DND-41 (cell line): ENCODE measurements at regions not wholly inside any gene's neighbourhood (a gene's known extent, or its start where the extent isn't known, plus 50 kb on each side); places are given as distances from the start of the nearest gene placed in this dataset.

Source experiments
- ATAC-seq: fragments of 200-7000 bp; cut with Tn5 transposase; 3 replicates; pipeline ENCODE4 v1.9.1; 2021; ENCODE audit warnings: low read depth; ENCODE audit not compliant: insufficient read depth
- DNase-seq: peaks from one replicate; pipeline ENCODE4 v3.0.0-alpha.2; 2020
- H2AFZ ChIP-seq: 2 replicates; pipeline ENCODE4 v1.6.0; 2012; ENCODE audit warnings: low read depth, low read length
- H3K27ac ChIP-seq: 2 replicates; pipeline ENCODE4 v1.5.1; 2012; ENCODE audit warnings: low read length, inconsistent platforms
- H3K27me3 ChIP-seq: fragments of 200-600 bp; sonication (generic); 2 replicates; pipeline ENCODE4 v1.6.0; 2012; ENCODE audit warnings: low read length, mild to moderate bottlenecking, inconsistent platforms; ENCODE audit not compliant: insufficient read depth, poor library complexity
- H3K36me3 ChIP-seq: 2 replicates; pipeline ENCODE4 v1.5.1; 2012; ENCODE audit warnings: low read length, inconsistent platforms; ENCODE audit not compliant: insufficient read depth
- H3K4me1 ChIP-seq: 2 replicates; pipeline ENCODE4 v1.5.1; 2012; ENCODE audit warnings: mild to moderate bottlenecking, low read length; ENCODE audit not compliant: insufficient read depth
- H3K4me2 ChIP-seq: 2 replicates; pipeline ENCODE4 v1.6.0; 2012; ENCODE audit warnings: mild to moderate bottlenecking, moderate library complexity, low read length, inconsistent platforms; ENCODE audit not compliant: insufficient read depth
- H3K4me3 ChIP-seq, 2 experiments: fragments of 200-600 bp in 1 of 2; shearing (Covaris generic) in 1 of 2; 2 replicates each; pipeline ENCODE4 v1.5.1; 2012 to 2016; ENCODE audit warnings: inconsistent platforms in 2 of 2, low read length in 2 of 2, mild to moderate bottlenecking in 2 of 2, low read depth in 1 of 2, moderate library complexity in 1 of 2
- H3K79me2 ChIP-seq: 2 replicates; pipeline ENCODE4 v1.6.0; 2012; ENCODE audit warnings: low read length, inconsistent platforms; ENCODE audit not compliant: insufficient read depth
- H3K9ac ChIP-seq: 2 replicates; pipeline ENCODE4 v1.6.0; 2012; ENCODE audit warnings: low read depth, mild to moderate bottlenecking, inconsistent platforms, low read length, moderate library complexity
- H3K9me3 ChIP-seq: 2 replicates; pipeline ENCODE4 v1.5.1; 2012; ENCODE audit warnings: low read length, moderate library complexity, mild to moderate bottlenecking, inconsistent platforms; ENCODE audit not compliant: insufficient read depth, severe bottlenecking
- H4K20me1 ChIP-seq: 2 replicates; pipeline ENCODE4 v1.6.0; 2012; ENCODE audit warnings: low read length; ENCODE audit not compliant: insufficient read depth
- CTCF ChIP-seq: IDR thresholded peaks from 2 replicates; pipeline ENCODE4 v1.5.1; 2012; ENCODE audit warnings: borderline replicate concordance, low read length, moderate library complexity, mild to moderate bottlenecking; ENCODE audit not compliant: poor library complexity, severe bottlenecking; ENCODE audit errors: extremely low read depth
- EZH2 ChIP-seq: IDR thresholded peaks from 3 replicates; pipeline ENCODE4 v1.6.1; 2012; ENCODE audit warnings: borderline replicate concordance, low read depth, mild to moderate bottlenecking, moderate library complexity, low read length, inconsistent platforms; ENCODE audit not compliant: severe bottlenecking

DNA sequence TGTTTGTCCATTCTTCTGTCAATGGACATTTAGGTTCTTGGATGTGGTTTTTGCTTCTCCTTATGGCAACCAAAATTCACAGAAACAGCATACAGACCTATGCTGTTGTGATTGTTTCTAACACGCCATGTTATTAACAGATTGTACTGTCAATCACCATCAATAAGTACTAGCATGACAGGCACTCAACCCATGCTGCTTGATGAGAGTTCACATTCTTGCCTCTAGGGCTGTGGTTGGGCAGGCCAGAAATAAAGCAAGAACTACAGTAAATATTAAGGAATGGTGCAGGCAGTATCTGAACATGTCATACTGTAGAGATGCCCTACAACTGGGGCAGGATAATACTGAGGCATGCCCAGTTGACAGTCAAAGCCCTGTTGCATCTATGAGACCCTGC, 171.2 kb upstream of the ZFHX3 start:
- no peak for DNase-seq
- Histone ChIP-seq H3K27ac (no peak overlapping the region), H3K4me1 (no peaks in the 10 kb centered on the region), H4K20me1 (no peaks in the 10 kb centered on the region), H3K27me3 (peaks cover under 1% of the 10 kb centered on the region), H2AFZ (no peak overlapping the region), H3K9ac (no peak overlapping the region), H3K79me2 (no peaks in the 10 kb centered on the region), H3K4me3 (no peak overlapping the region), H3K36me3 (no peaks in the 10 kb centered on the region), H3K4me2 (no peak overlapping the region), H3K9me3 (no peaks in the 10 kb centered on the region)
- TF ChIP-seq CTCF (no peak), EZH2 (no peak)
- ATAC-seq, result no peak

DNA sequence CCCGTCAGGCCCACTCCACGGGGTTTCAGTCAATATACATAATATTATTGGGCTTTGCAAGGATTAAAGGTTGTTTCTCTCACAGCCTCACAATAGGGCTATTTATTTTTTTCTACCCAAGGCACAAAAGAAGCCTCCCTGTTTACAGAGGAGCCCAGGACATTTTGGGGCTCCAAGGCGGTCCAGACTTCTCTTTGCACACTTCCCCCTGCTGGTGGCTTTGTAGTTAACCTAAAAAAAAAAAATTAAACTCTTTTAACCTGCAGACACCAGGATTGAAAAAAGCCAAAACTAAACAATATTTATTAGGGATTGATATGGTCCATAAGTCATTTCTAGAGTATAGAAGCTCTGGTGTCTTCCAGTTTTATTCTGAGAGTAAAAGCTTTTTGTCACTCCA, 169.7 kb upstream of the ZFHX3 start:
- no peak overlapping the region for H3K4me3 ChIP-seq
- H3K79me2 ChIP-seq, result no peaks in the 10 kb centered on the region
- no peaks in the 10 kb centered on the region for H3K9me3 ChIP-seq
- ATAC-seq, result no peak
- H3K4me1 ChIP-seq, result no peaks in the 10 kb centered on the region
- no peaks in the 10 kb centered on the region for H3K36me3 ChIP-seq
- H3K27ac ChIP-seq, result no peak overlapping the region
- no peak overlapping the region for H2AFZ ChIP-seq
- H3K4me2 ChIP-seq, result no peak overlapping the region
- DNase-seq, result no peak
- H3K27me3 ChIP-seq, result peaks cover 6% of the 10 kb centered on the region
- TF ChIP-seq EZH2 (no peak), CTCF (no peak)
- H4K20me1 ChIP-seq, result no peaks in the 10 kb centered on the region
- no peak overlapping the region for H3K9ac ChIP-seq

DNA sequence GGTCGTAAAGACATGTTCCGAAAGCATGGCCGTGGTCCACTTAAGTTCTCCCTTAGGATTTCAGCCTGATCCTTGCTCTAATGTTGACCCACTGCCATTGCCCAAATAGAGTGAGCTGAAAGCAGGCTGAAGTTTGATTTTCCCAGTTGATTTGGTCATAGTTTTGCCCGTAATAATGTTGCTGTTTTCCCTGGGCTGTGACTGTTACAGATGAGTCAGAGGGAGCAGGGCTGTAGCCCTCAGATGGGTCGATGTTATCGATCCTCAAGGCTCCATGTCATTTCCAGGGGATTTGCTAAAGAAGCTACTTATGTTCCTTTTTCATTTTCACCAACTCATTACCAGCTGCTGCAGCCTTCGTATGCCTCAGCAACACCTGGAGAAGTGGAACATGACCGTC, 169.0 kb upstream of the ZFHX3 start:
- H3K9me3 ChIP-seq, result no peaks in the 10 kb centered on the region
- H3K4me2 ChIP-seq, result no peak overlapping the region
- no peak overlapping the region for H3K4me3 ChIP-seq
- ATAC-seq (no peak), DNase-seq (no peak)
- no peak overlapping the region for H2AFZ ChIP-seq
- no peaks in the 10 kb centered on the region for H3K36me3 ChIP-seq
- H3K9ac ChIP-seq, result no peak overlapping the region
- H3K27ac ChIP-seq, result no peak overlapping the region
- TF ChIP-seq EZH2, result no peak
- TF ChIP-seq CTCF, result no peak
- H4K20me1 ChIP-seq, result no peaks in the 10 kb centered on the region
- H3K4me1 ChIP-seq, result no peaks in the 10 kb centered on the region
- peaks cover 6% of the 10 kb centered on the region for H3K27me3 ChIP-seq
- no peaks in the 10 kb centered on the region for H3K79me2 ChIP-seq
